Endothelial cell of umbilical vein (primary cell): ENCODE measurements at regions not wholly inside any gene's neighbourhood (a gene's known extent, or its start where the extent isn't known, plus 50 kb on each side); places are given as distances from the start of the nearest gene placed in this dataset.

ENCODE experiments used
- BruUV-seq: library from RNA; stranded (reverse); fragments of 400-500 nt; replicated peaks from 2 replicates; lab custom pipeline; 2021; lab: Mats Ljungman, UMichigan
- CTCF ChIA-PET: fragments of 300-600, 350-600 bp; sonication (Branson Sonifier 250); formaldehyde crosslinking; loops from one replicate; lab custom pipeline; 2021; ENCODE audit warnings: antibody characterized with exemption, inconsistent platforms; lab: Charles Lee
- POLR2A ChIA-PET: fragments of 300-600, 350-600 bp; sonication (Branson Sonifier 250); formaldehyde crosslinking; loops from one replicate; lab custom pipeline; 2021; ENCODE audit warnings: antibody characterized with exemption, inconsistent platforms; lab: Charles Lee
- DNase-seq: peaks from one replicate; pipeline ENCODE4 v3.0.0-alpha.2; 2011; ENCODE audit warnings: low read depth, low spot score
- FAIRE-seq: peaks from 2 replicates; lab custom pipeline; 2011; peaks lifted over from hg19 to GRCh38; lab: Jason Lieb, UNC
- H2AFZ ChIP-seq: 2 replicates; pipeline ENCODE4 v1.6.0; 2012; ENCODE audit warnings: low read depth, low read length, control low read depth, inconsistent platforms
- H3K27ac ChIP-seq: 2 replicates; pipeline ENCODE4 v1.5.1; 2011; ENCODE audit warnings: low read depth, mild to moderate bottlenecking, control low read depth, low read length, moderate library complexity; ENCODE audit not compliant: insufficient read depth
- H3K27me3 ChIP-seq, 2 experiments: 2 replicates each; pipeline versions ENCODE4 v1.6.0 to v1.6.1; 2011; ENCODE audit warnings: low read length in 2 of 2, mixed read lengths in 1 of 2; ENCODE audit not compliant: control insufficient read depth in 2 of 2, insufficient read depth in 2 of 2
- H3K36me3 ChIP-seq, 2 experiments: 2 replicates in 1 of 2; 3 replicates in 1 of 2; pipeline ENCODE4 v1.5.1; 2011; ENCODE audit warnings: low read length in 2 of 2, mild to moderate bottlenecking in 1 of 2, moderate library complexity in 1 of 2; ENCODE audit not compliant: control insufficient read depth in 2 of 2, insufficient read depth in 2 of 2; ENCODE audit errors: extremely low read depth in 1 of 2
- H3K4me1 ChIP-seq: 3 replicates; pipeline ENCODE4 v1.5.1; 2011; ENCODE audit warnings: mild to moderate bottlenecking, low read length; ENCODE audit not compliant: control insufficient read depth, insufficient read depth; ENCODE audit errors: extremely low read depth
- H3K4me2 ChIP-seq: 2 replicates; pipeline ENCODE4 v1.6.1; 2011; ENCODE audit warnings: low read length, control low read depth, mixed read lengths; ENCODE audit not compliant: insufficient read depth
- H3K4me3 ChIP-seq, 3 experiments: fragments of 200-600 bp in 1 of 3; sonication (generic), shearing (Covaris generic) in 1 of 3; replicated peaks in 1 of 3; 2 replicates each; pipeline ENCODE4 v1.5.1; 2011 to 2016; ENCODE audit warnings: control low read depth in 3 of 3, low read length in 3 of 3, mild to moderate bottlenecking in 2 of 3, inconsistent platforms in 1 of 3, low read depth in 1 of 3, moderate library complexity in 1 of 3; ENCODE audit not compliant: insufficient read depth in 1 of 3
- H3K79me2 ChIP-seq: 2 replicates; pipeline ENCODE4 v1.6.0; 2012; ENCODE audit warnings: low read length, inconsistent platforms; ENCODE audit not compliant: control insufficient read depth, insufficient read depth
- H3K9ac ChIP-seq: replicated peaks from 2 replicates; pipeline ENCODE3; 2011; ENCODE audit warnings: low read length, control low read depth; ENCODE audit not compliant: insufficient read depth; ENCODE audit errors: extremely low read depth
- H3K9me1 ChIP-seq: replicated peaks from 3 replicates; pipeline ENCODE4 v1.6.0; 2011; ENCODE audit warnings: mild to moderate bottlenecking, low read length; ENCODE audit not compliant: control insufficient read depth, insufficient read depth; ENCODE audit errors: extremely low read depth
- H3K9me3 ChIP-seq: replicated peaks from 2 replicates; pipeline ENCODE4 v1.5.1; 2012; ENCODE audit warnings: low read length, inconsistent platforms; ENCODE audit not compliant: control insufficient read depth, insufficient read depth
- H4K20me1 ChIP-seq: replicated peaks from 2 replicates; pipeline ENCODE3; 2011; ENCODE audit warnings: mild to moderate bottlenecking, low read length; ENCODE audit not compliant: control insufficient read depth, insufficient read depth; ENCODE audit errors: extremely low read depth
- CTCF ChIP-seq, 2 donors: IDR thresholded peaks; 1 replicate in 1 of 2; 2 replicates in 1 of 2; pipeline ENCODE4 v1.5.1; 2011; ENCODE audit warnings: low read length in 2 of 2, mild to moderate bottlenecking in 2 of 2, moderate library complexity in 2 of 2, control low read depth in 1 of 2, inconsistent platforms in 1 of 2, low read depth in 1 of 2; ENCODE audit not compliant: insufficient read depth in 1 of 2; ENCODE audit errors: extremely low read depth in 1 of 2
- EZH2 ChIP-seq: IDR thresholded peaks from 2 replicates; pipeline ENCODE4 v1.6.1; 2012; ENCODE audit warnings: borderline replicate concordance, low read depth, mild to moderate bottlenecking, moderate library complexity, low read length, inconsistent platforms; ENCODE audit not compliant: severe bottlenecking
- GATA2 ChIP-seq: IDR thresholded peaks from 2 replicates; pipeline ENCODE4 v1.7.0; 2011; ENCODE audit warnings: low read depth, mild to moderate bottlenecking, moderate library complexity, mixed read lengths, low read length; ENCODE audit not compliant: insufficient read length, insufficient read depth
- JUN ChIP-seq: IDR thresholded peaks from 2 replicates; pipeline ENCODE4 v1.6.1; 2011; ENCODE audit warnings: borderline replicate concordance, low read depth; ENCODE audit not compliant: insufficient read length, insufficient read depth
- MAX ChIP-seq: IDR thresholded peaks from 2 replicates; pipeline ENCODE4 v1.6.1; 2011; ENCODE audit not compliant: insufficient read depth, insufficient read length
- POLR2AphosphoS5 ChIP-seq: IDR thresholded peaks from 2 replicates; pipeline ENCODE4 v1.6.1; 2012; ENCODE audit warnings: low read depth, mild to moderate bottlenecking, control low read depth, low read length, moderate library complexity; ENCODE audit not compliant: insufficient read depth
- dilution Hi-C: fragments of 300-500 bp; cut with MboI; formaldehyde crosslinking; loops from one replicate; pipeline ENCODE4 v1.15.0; 2019; ENCODE audit warnings: low sequenced_read_pairs; ENCODE audit not compliant: extremely low pct_ligation_motif_present
- intact Hi-C: fragments of 100-400 bp; cut with micrococcal nuclease; formaldehyde crosslinking; loops from one replicate; pipeline ENCODE4 v1.10.0; 2022

GRCh38 chr1:98556521-98557158 is 104.9 kb upstream of the SNX7 start:
- Histone ChIP-seq H3K27ac (no peak overlapping the region), H3K27me3 (peaks cover 5 to 19% of the 10 kb centered on the region in 2 experiments), H3K9ac (no peak overlapping the region), H3K9me3 (no peaks in the 10 kb centered on the region), H3K4me3 (no peak overlapping the region), H3K4me1 (no peaks in the 10 kb centered on the region), H3K4me2 (no peak overlapping the region), H3K9me1 (no peaks in the 10 kb centered on the region), H3K36me3 (no peaks in the 10 kb centered on the region), H2AFZ (no peak overlapping the region), H3K79me2 (no peaks in the 10 kb centered on the region), H4K20me1 (no peaks in the 10 kb centered on the region)
- DNase-seq (peak; percentile 31), FAIRE-seq (peak; percentile 15)
- intact Hi-C loops = no loop called here
- ChIA-PET CTCF (no interaction called here), POLR2A (no interaction called here)
- dilution Hi-C loops = no loop called here
- no TSS peak for BruUV-seq
- TF ChIP-seq CTCF (IDR thresholded peaks at IDR 0.05; ENCODE audit: extremely low read depth in 1 of 2, insufficient read depth in 1 of 2, low read depth in 1 of 2, low read length in 2 of 2) (peak; percentile 22 to 46), GATA2 (no peak), POLR2AphosphoS5 (no peak), MAX (no peak), EZH2 (no peak), JUN (no peak)
